ENCODE measurements at regions not wholly inside any gene's neighbourhood (a gene's known extent, or its start where the extent isn't known, plus 50 kb on each side); places are given as distances from the start of the nearest gene placed in this dataset.

GRCh38 chr14:100640471-100641273, 53.5 kb upstream of the BEGAIN start:
- Histone ChIP-seq H3K9ac (ENCODE audit: extremely low read depth, insufficient read length, low read length) (no peak overlapping the region), H3K79me1 (ENCODE audit: insufficient read depth, low read depth, low read length, poor library complexity, severe bottlenecking) (no peaks in the 10 kb centered on the region), H3K18ac (ENCODE audit: insufficient read length, low read depth, low read length) (no peak overlapping the region), H3K4me2 (ENCODE audit: insufficient read depth, insufficient read length, low read length) (no peak overlapping the region), H2BK20ac (ENCODE audit: low read depth, low read length, poor library complexity, severe bottlenecking) (no peak overlapping the region), H3K23ac (ENCODE audit: insufficient read length, low read depth, low read length) (no peak overlapping the region), H2AFZ (ENCODE audit: low read length) (no peak overlapping the region), H3K56ac (ENCODE audit: insufficient read length, low read depth, low read length) (no peak overlapping the region), H3K4me1 (ENCODE audit: insufficient read depth, low read length) (no peaks in the 10 kb centered on the region; the same call in 1 of the 2 replicates), H3K23me2 (ENCODE audit: insufficient read length, low read depth, low read length, poor library complexity, severe bottlenecking) (no peaks in the 10 kb centered on the region), H3K4ac (ENCODE audit: low read depth, low read length) (no peak overlapping the region), H2BK5ac (ENCODE audit: insufficient read length, low read length) (no peak overlapping the region), H3K79me2 (ENCODE audit: insufficient read depth, low read length) (no peaks in the 10 kb centered on the region), H3K9me3 (ENCODE audit: control insufficient read depth, low read depth, low read length) (no peaks in the 10 kb centered on the region), H3K14ac (ENCODE audit: insufficient read depth, low read length) (no peak overlapping the region; the same call in 1 of the 2 replicates), H2BK120ac (ENCODE audit: low read depth, low read length, poor library complexity, severe bottlenecking) (no peak overlapping the region), H4K8ac (replicated peaks; ENCODE audit: insufficient read length, low read depth, low read length) (no peak overlapping the region), H2BK12ac (ENCODE audit: insufficient read length, low read depth, low read length) (no peak overlapping the region), H3K27me3 (ENCODE audit: insufficient read depth, low read length) (no peaks in the 10 kb centered on the region), H3K27ac (ENCODE audit: insufficient read length, low read depth, low read length) (no peak overlapping the region), H3T11ph (ENCODE audit: low read length) (no peak overlapping the region), H2BK15ac (ENCODE audit: low read depth, low read length) (no peak overlapping the region), H4K91ac (ENCODE audit: insufficient read length, low read depth, low read length) (no peak overlapping the region), H4K20me1 (ENCODE audit: control insufficient read depth, insufficient read depth, insufficient read length) (peaks cover 3% of the 10 kb centered on the region), H4K5ac (ENCODE audit: insufficient read length, low read depth, low read length) (no peak overlapping the region), H2AK5ac (ENCODE audit: insufficient read length, low read length) (no peak overlapping the region)
- DNase-seq: no peak
- H3K27me3 Mint-ChIP-seq (ENCODE audit: low read depth): peaks cover 11% of the 10 kb centered on the region
- H3K9me3 Mint-ChIP-seq: no peaks in the 10 kb centered on the region
- H3K4me1 Mint-ChIP-seq: peaks cover 11 to 22% of the 10 kb centered on the region in 2 experiments
- no peak for TF ChIP-seq CTCF (conservative IDR thresholded peaks at IDR 0.05)
- peak overlapping the region in 1 of 2 experiments; percentile 22; a peak in 1 of 5 replicates for H3K4me3 Mint-ChIP-seq
- H3K36me3 Mint-ChIP-seq (ENCODE audit: insufficient read depth in 1 of 3, low read depth in 3 of 3): no peaks in the 10 kb centered on the region
- no CpG with 5 or more reads among the region's 20 CpGs for WGBS (ENCODE audit: extremely low coverage, insufficient read length, low lambda C conversion rate)
- H3K27ac Mint-ChIP-seq: no peak overlapping the region; a peak in 1 of 7 replicates

All from H9 (cell line).